HG02623 (cell line): ENCODE measurements at regions not wholly inside any gene's neighbourhood (a gene's known extent, or its start where the extent isn't known, plus 50 kb on each side); places are given as distances from the start of the nearest gene placed in this dataset.
"Not testable (repeated sequence)": the region's sequence is repeated elsewhere in the genome, so short reads cannot be mapped to it uniquely, and the experiment has no call there.

Experiments
- ATAC-seq: cut with Tn5 transposase; IDR thresholded peaks from one replicate; pipeline ENCODE4 v1.9.1; 2021; ENCODE audit warnings: moderate library complexity; ENCODE audit not compliant: unreplicated experiment

DNA sequence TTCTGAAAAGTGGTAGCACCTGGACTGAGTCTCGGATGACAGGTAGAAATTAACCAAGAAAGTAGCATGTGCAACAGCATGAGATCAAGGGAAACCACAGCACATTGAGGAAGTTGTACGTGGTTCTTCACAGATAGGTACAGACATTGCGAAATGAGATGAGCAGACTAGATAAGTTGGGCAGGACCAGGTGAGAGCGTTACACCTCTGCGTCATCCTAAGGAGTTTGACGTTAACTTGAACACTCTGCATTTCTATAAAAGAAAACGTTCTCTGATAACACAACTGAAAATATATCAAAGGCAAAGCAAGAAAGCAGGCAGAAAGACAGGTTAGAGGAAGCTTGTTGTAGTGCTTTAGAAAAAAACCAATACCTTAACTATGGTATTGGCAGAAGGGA is 98.5 kb upstream of the RASSF8 start:
- no peak for ATAC-seq

DNA sequence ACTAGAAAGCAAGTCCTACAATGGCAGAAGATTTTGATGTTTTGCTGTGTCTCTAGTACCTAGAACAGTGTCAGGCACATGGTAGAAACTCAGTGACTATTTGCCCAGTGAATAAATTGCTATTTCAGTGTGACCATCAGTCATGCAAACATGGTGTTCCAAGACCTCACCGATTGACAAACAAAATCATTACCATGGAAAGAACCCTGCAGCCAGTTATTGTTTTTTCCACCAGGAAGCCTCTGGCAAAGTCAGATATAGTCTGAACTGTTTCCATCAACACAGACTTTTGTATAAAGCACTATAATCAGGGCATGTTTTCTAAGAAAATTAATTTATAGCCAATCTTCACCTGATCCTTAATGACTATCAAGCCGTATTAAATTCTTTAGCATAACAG is 97.3 kb upstream of the RASSF8 start:
- no peak for ATAC-seq

DNA sequence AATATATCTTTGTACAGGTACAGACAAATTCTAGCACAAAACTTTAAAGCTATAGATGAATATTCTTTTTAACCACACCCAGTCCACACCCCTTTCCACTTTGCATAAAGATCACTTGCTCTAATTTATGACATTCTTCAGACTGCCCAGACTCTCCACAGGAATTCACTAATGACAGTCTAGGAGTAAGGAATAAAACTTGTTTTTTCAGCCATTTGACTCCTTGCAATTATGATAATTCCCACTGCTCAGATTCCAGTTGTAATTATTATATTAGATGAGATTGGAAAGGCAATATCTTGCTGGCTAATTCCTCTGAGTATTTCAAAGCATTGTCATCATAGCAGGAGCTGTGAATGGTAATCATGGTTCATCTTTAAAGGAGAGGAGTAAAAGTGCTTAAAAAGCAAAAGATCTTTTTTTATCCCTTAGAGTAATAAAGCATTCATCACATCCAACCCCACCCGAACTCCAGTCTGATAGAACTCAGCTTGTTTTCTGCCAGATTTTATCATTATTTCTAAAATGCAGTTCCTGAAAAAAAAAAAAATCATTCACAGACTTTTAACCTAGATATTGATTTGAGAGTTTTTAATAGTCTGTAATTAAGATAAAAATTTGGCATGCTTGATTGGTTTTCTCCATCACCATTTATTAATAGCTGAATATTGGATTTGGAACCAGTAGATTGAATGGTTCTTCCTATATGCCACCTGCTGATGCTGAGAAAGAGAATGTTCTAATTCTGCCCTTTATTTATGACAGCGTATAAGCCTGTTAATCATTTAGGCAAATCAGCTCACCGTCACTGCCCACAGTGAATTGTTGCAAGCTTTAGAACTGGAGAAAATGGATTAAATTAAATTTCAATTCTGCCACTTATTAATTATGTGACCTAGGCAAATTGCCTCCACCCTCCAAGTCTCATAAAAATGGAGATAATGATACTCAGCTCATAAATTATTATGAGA is 93.9 kb upstream of the RASSF8 start:
- no peak for ATAC-seq

DNA sequence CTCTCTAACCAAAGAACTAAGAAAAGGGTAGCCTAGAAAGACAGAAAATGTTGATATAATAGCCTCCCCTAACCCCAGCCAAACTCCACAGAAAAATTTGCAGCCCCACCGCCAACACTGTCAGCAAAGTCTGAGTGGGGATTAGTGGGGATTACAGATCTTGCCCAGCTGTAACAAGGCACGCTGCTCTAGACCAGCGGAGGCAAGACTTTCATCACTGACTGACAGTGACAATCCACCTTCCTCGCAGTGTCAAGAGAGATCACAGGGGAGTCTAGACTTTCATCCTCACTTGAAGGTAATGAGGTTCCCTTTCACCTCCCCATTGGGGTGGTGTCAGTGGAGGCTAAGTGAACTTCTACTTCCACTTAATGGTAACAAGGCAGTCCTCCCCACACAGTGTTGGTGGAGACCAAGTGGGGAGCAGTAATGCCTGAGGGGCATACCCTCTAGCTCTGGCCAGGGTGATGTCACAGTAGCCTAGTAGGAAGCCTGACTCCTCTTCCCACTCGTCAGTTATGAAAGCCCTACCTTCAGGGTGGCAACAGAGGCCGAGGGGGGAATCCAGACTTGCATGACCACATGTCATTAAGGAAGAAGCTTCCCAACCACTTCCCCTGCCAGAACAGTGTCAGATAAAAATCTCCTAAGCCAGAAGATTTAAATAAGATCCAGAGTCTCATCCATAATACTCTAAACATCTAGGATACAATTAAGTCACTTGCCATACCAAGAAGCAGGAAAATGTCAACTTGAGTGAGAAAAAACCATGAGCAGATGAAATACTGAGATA is 91.7 kb upstream of the RASSF8 start:
- ATAC-seq: no peak

DNA sequence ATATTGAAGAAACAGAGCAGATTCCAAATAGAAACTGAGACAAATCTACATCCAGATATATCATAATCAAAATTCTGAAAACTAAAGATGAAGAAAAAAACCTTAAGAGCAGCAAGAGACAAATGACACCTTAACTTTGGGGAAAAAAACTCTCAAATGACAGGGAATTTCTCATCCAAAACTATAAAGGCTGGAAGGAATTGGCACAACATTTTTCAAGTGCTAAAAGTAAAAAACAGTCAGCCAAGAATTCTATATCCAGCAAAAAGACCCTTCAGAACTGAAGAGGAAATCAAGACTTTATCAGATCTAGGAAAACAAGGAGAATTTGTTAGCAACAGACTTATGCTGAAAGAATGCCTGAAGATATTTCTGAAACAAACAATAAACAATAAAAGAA is 90.3 kb upstream of the RASSF8 start:
- ATAC-seq: no peak

DNA sequence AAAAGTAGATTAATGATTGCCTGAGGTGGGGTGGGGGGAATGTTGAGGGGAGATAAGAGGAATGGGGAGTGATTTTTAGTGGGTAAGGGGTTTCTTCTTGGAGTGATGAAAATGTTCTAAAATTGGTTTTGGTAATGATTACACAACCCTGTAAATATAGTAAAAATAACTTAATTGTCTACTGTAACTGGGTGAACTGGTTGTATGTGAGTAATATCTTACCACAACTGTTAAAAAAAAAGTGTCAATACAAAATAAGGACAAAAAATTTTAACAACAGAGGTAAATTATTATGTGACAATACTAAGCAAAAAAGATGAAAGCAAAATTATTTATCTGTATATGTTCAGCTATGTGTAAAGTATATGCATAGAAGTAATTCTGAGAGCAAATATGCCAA is 86.3 kb upstream of the RASSF8 start:
- ATAC-seq: no peak

DNA sequence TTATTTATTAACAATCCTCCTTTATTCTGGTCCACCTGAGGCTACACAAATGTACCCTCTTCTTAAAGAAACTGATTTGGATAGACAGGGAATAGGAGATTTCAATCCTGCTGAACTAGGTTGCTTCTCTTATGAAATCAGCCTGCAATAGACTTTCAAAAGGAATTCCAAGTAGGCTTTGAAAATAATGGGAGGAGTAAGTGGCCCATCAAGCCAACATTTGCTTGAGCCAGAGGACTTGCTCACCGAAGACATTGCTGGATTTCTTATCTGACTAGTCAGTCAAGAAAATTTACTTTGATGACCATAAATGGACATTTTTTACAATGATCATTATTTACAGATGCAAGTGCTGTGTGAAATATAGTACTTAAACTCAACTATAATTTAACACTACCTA is 82.8 kb upstream of the RASSF8 start:
- ATAC-seq: no peak

DNA sequence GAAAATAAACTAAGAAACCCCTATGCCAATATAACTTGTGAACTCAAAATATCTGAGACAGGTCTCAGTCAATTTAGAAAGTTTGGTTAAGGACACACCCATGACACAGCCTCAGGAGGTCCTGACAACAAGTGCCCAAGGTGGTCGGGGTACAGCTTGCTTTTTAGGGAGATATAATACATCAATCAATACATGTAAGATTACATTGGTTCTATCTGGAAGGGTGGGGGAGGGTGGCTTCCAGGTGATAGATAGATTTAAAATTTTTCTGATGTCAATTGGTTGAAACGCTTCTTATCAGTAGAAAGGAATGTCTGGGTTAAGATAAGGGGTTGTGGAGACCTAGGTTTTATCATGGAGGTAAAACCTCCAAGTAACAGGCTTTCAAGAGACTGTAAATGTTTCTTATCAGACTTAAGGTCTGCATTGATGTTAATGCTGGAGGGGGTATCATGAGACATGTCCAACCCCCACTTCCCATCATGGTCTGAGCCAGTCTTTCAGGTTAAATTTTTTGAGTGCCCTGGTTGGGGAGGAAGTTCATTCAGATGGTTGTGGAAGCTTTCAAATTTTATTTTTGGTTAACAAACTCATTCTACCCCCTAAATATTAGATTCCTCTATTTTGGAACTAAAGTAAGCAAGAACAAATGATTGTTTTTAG is 82.0 kb upstream of the RASSF8 start:
- ATAC-seq: no peak

DNA sequence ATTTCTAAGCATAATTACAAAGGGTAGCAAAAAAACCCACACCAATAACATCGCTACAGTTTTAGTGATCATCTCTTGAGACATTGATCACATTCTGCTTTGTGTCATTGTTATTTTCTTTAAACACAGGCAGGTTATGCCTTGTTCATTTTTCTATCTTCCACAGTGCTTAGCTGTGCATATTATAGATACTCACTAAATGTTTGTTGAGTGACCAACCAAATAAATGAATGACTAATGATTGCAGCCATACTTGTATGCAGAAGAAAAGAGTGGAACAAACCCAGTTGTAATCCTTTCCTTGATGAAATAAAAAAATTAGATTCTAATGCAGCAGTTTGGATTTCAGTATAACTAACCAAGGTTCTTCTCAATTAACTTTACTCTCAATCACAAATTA is 81.0 kb upstream of the RASSF8 start:
- no peak for ATAC-seq

DNA sequence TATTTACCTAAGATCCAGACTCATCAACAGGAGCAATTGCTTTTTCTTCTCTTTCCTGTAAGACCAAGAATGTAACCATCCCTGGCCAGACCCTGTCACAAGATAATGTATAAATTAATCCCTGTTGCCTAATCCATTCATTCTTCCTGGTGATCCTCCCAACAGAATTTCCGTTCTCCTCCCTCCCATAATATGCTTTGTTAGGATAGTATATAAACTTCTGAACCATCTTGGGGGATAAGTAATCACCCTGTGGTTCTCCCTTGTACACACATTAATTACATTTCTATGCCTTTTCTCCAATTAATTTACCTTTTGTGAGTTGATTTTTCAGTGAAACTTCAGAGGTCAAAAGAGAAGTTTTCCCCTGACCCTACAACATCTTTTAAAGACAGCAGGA is 76.2 kb upstream of the RASSF8 start:
- no peak for ATAC-seq

DNA sequence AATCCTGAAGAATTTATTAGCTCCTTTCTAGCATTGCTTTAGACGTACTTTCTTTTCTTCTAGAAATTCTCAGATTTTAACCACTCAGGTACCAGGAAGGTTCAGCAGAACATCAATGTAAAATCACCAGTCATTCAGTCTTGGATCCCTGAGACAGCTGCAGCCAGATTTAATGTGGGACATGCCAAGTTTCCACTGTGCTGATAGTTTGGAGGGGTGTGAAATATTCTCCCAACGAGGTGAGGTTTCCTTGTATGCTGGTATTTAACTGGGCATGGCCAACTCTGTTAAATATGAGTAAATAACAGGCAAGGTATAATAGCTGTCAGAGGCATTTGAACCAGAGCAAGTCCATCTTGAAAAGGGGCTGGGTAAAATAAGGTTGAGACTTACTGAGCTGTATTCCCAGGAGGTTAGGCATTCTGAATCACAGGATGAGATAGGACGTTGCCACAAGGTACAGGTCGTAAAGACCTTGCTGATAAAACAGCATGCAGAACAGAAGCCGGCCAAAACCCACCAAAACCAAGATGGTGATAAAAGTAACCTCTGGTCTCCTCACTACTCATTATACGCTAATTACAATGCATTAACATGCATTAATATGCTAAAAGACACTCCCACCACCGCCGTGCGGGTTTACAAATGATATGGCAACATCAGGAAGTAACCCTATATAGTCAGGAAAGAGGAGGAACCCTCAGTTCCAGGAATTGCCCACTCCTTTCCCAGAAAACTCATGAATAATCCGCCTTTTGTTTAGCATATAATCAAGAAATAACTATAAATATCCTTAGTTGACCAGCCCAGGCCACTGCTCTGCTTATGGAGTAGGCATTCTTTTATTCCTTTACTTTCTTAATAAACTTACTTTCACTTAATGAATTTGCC is 75.2 kb upstream of the RASSF8 start:
- ATAC-seq: no peak

DNA sequence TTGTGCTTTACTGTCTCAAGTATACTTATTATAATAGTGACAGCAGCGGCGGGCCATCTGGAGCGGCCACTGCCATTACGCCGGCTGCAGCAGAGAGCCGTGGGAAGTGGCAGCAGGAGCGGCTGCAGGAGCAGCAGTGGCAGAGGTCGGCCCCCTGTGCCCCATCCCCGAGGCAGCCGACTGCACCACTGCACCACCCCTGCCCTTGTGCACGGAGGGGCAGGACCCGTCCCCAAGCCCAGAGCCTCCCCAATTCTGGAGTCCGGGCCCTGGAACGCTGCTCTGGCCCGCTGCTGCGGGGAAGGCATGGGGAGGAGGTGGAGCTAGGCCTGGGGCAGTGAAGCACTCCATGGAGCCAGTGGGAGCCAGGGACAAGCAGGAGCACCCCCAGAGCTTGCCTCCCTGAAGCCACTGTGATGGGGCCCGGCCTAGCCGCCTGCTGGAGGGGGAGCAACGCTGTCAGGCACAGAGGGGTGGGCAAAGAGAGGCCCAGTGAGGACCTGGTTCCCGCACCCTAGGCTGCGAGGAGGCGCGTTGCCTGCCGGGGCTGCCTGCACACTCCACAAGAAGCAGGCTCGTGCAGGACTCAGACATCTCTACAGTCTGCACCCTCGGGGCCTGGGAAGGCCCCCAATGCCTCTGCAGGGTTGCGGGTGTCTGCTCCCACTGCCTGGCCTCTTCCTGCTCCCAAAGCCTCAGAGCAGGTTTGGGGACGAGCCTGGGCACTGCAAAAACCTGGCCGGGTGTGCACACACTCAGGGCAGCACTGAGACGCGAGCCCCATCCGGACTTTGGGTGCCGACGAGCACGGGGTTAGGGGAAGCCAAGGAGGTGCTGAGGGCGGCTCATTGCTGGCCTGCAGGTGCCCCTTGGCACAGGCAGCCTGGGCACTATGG is 74.2 kb upstream of the RASSF8 start:
- ATAC-seq: no peak

DNA sequence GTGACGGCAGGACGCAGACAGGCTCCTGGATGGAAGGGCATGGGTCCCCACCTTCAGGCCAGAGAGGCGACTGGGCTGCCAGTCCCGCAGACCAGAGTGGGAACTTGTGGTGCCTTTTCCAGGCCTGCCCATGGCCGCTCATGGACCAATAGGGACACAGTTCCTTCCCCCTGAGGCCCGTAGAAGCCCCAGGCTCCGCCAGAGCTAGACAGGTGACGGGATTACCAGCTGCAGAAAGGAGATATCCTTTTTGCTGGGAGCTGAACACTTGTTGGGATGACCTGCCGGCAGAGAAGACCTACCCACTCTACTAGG is 73.6 kb upstream of the RASSF8 start:
- no peak for ATAC-seq

DNA sequence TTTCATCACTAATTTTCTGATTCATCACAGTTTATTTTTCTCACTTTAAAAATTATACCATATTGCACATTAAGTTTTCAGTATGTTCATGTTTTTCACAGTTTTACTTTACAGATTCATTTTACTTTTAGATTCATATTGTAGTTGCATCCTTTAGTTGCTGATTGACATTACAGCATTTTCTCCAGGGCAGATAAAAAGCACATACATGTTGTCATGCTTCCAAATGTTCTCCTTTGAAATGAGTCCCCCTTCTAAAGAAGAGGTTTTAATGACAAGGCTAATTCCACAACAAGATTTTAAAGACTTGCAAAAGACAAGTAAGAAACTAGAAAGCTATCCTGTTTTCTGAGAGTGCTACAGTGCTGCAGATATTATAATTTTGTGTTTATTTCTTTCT is 72.1 kb upstream of the RASSF8 start:
- ATAC-seq: no peak

DNA sequence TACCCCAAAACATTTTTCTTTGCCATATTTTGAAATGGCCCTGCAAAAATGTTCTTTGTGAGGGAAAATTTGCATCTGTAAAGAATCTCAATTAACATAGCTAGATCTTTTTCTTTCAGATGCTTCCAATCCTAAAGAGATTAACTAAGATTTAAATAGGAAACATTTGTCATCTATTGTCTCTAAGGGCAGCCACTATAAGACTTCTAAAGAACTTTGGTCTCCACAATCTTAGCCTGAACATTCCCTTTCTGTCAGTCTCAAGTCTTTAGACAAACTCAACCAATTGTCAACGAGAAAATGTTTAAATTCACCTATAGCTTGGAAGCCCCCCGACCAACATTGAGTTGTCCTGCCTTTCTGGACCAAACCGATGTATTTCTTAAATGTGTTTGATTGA is 71.1 kb upstream of the RASSF8 start:
- ATAC-seq: no peak

DNA sequence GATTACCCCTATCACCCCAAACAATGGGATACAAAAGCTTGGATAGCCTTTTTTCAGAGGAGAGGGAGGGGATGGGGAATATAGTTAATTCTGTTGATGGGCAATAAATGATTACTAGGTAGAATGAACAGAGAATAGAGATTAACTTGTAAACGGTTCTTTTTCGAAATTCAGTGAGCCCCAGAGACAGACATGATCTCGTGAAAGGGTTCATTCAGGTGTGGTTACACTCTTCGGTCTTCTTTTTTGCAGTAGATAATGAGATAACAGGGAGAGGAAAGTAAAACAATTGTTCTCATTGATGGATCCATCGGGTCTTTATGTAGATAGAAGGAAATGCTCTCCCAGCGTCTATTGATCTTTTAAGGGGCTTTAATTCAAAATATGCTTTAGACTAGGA is 69.3 kb upstream of the RASSF8 start:
- no peak for ATAC-seq

DNA sequence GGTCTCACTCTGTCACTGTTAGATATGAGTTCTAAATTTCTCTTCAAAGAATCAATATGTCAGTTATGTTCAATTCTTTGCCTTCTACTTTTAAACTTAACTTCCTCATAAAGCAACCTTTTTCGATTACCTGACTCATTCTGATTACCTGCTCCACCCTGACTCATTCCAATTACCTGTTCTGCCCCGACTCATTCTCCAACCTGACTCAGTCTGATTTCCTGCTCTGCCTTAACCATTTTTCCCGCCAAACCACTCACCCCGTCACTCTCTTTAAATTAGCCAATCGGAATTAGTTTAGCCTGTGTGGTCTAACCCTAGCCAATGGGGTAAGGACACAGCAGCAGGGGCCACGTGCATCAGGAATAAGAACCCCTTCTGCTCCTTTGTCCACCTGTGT is 67.4 kb upstream of the RASSF8 start:
- ATAC-seq: not testable (repeated sequence)

DNA sequence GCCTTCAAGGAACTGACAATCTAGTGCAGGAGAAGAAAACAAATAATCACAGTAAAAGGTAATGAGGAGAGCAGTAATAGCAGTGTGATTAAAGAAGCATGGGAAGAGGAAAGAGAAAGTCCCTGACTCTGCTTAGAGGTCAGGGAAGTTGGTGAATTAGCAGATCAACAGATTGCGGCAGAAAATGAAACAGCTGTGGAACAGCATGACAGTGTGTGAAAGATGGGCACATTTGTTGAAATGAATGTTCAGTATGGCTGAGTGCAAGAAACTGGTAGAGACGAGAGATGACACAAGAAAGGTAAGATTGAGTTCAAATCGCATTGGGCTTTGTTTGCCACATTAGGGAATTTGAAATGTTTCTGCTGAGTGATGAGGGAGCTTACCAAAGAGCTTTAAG is 63.7 kb upstream of the RASSF8 start:
- no peak for ATAC-seq

DNA sequence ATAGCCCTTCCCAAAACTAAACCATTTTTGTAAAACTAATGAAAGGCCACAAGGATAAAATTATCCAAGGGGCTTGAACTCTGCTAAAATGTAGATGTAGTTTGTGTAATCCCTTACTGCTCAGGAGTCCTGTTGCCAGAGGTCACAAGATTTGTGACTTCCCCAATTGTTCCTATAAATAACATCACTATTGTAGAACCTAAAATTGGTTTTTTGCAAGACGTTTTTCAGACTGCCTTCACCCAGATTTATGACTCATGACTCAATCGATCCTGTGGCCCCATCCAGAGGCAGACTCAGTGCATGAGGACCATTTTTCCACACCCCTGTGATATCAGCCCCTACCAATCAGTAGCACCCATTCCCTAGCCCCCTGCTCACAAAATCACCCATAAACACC is 61.5 kb upstream of the RASSF8 start:
- ATAC-seq: no peak
